IPS DF 19.7 (cell line): ENCODE measurements at regions not wholly inside any gene's neighbourhood (a gene's known extent, or its start where the extent isn't known, plus 50 kb on each side); places are given as distances from the start of the nearest gene placed in this dataset.
"Not testable (repeated sequence)": the region's sequence is repeated elsewhere in the genome, so short reads cannot be mapped to it uniquely, and the experiment has no call there.

Source experiments
- DNase-seq: peaks from one replicate; pipeline ENCODE4 v3.0.0-alpha.2; 2013; ENCODE audit warnings: low read depth, low spot score

DNA sequence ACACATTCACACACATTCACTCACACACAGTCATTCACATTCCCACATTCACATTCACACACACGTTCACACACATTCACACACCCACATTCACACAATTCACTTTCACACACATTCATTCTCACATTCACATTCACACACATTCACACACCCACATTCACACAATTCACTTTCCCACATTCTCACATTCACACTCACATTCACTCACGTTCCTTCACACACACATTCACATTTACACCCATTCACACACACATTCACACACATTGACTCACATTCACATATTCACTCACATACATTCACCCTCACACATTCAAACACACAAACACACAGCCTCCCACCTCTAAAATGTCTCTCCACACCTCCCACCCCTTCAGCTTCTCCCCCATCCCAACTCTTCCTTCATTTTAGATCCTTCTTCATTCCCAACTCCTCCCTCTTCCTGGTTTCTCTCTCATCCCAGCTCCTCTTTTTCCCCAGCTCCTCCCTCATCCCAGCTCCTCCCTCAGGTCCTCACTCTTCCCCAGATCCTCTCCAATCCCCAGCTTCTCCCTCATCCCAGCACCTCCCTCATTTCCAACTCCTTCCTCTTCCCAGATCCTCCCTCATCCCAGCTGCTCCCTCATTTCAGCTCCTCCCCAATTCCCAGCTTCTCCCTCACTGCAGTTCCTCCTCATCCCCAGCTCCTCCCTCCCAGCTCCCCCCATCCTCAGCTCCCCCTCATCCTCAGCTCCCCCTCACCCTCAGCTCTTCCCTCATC lies 111.0 kb downstream of the FAM53A start:
- no peak for DNase-seq

DNA sequence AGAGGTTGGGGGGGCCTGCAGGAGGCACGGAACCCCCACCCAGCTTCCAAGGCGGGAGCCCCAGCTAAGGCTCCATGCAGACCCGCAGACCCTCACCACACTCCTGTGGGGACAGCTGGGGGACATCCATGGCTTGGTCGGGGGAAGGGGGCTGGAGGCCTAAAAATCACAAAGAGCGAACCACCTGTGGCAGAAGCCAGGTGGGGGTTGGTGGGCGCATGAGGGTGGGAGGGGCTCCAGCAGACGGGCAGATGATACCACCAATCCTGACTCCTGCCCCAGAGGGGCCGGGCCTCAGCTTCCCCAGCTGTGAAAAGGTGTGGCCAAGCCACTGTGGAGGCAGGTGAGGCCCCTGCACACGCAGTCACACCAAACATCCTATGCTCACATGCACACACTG lies 111.6 kb downstream of the FAM53A start:
- DNase-seq: no peak

DNA sequence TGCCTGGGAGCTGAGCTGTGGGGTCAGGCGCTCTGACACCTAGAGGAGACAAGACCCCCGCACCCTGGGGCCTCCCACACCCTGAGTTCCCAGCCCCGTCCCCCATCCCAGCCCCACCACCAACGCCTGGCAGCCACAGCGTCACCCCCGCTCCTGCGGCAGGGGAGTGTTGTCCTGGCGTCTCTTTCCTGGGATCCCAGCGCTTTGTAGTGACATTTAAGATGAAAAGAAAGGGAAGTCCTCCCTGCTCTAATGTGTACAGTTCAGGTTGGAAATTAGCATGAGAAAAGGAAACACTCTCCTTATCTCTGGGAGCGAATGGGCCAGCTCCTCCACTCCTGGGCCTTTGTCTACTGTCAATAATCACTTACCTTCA lies 112.1 kb downstream of the FAM53A start:
- DNase-seq: no peak

DNA sequence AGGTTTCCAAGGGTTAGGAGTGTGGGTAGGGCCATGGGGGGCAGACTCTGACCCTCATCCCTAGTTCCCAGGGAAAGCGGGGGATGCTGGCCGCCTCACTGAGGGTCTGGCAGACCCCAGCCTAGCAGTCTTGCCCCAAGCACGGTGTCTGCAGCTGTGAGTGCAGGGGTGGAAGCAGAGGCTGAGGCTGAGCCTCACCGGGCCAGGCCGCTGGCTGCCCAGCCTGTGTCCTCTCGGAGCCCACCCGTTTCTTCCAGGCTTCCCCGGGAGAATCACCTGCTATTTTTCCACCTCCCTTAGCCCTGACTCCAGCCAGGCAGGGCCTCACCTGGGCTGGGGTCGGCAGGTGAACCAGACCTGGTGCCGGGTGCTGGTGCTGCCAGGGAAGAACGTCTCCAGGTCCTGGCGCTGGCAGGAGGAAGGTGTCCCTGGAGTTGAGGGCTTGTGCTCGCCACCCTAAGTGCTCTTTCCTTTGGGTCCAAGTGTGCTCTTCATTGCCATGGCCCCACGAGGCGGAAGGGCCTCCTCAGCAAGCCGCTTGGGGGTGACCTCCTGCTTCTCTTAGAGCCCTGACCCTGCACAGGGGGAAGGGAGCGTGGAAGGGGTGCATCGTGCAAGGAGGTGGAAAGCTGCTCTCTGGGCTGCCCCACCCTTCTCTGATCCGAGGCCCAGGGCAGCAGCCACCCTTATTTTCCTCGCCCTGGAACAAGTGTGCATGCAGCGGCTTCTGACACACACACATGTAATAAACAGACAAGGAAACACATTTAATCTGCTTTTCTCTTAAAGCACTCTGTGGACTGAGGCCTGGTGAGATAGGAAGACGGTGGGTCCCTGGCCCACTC lies 112.7 kb downstream of the FAM53A start:
- DNase-seq: no peak

DNA sequence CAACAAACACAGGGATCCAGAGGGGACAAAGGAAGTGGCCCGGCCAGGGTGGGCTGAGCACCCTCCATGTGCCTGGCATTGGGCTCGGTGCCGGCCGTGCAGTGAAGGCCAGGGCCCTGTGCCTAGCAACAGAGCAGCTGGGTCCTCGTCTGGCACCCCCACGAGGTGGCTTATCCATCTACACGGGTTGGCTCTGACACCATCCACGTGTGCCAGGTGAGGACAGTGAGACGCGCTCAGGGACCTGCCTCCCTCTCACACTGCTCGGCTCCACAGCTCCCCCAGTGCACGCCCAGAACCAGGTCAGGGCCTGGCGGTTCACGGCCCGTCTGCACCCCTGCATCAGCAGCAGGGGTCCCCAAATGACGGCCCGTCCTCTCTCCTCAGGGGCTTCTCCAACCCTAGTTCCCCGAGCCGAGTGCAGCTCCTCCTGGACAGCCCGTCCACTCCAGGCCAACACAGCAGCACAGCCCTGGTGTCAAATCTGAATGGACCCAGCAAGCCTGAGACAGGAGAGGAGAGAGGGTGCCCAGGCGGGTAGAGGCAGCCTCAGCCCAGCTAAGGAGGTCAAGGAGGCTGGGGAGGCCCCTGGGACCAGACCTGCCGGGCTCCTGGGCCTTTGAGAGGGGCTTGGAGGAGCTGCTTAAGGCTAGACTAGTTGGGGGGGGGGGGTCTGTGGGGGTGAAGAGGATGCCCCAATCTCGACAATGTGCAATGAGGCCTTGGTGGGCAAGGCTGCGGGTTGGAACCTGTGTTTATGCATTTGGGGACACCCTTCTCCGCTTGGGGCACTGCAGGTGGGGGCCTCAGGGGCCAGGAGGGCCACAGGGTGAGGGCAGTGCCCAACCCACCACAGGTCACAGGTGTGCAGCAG lies 113.6 kb downstream of the FAM53A start:
- DNase-seq: no peak

DNA sequence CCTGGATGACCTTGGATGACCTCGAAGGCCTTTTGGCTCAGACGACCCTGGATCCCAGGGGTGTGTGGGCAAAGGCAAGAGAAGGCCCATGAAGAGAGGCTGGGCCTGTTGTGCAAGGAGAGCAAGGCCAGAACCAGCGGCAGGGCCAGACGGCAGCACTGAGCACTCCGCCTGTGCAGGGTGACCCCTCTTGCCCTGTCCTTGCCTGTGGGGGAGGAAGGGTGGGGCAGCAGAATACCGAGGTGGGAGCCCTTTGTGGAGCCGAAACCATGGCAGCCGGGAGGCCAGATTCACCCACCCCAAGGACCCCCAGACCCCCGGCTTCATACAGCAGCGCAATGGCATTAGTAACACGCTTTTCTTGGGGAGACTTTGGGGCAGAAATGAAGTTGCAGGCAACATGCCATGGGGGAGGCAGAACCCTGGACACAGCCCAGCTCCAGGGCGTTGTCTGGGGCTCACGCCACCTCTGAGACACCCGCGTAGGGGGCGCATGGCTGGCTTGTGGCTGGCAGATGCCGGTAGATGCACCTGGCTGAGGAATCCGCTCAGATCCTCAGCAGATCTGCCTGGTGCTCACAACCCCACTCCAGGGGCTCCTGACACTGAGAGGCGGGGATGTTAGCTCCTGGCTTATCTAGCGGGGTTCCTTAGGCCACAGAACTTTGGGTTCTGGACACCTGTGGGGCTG lies 114.5 kb downstream of the FAM53A start:
- DNase-seq: no peak

DNA sequence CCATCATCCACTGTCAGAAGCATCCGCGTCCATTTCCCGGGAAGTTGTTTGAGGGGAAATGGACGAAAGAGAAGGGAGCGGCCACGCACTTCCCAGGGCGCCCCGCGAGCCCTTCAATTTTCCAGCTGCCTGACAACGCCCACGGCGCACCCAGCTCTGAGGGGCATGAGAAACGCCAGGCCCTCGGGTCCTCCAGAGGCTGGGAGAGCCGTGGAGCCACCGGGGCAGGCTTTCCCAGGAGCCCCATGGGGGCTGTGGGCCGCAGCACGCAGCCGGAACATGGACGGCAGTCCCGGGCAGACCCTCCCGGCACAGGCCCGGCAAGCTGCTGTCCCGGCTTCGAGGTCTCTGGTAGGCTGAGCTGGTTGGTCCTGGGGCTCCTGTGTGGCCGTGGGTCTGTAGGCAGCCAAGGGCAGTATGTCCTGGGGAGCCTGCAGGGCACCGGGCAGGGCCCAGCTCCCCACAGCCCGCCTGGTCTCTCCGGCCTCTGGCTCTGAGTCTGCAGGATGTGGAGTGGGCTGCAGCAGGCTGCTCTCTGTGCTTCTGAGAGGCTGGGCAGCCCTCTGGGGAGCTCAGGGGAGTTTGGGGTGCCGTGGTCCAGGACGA lies 115.2 kb downstream of the FAM53A start:
- no peak for DNase-seq

DNA sequence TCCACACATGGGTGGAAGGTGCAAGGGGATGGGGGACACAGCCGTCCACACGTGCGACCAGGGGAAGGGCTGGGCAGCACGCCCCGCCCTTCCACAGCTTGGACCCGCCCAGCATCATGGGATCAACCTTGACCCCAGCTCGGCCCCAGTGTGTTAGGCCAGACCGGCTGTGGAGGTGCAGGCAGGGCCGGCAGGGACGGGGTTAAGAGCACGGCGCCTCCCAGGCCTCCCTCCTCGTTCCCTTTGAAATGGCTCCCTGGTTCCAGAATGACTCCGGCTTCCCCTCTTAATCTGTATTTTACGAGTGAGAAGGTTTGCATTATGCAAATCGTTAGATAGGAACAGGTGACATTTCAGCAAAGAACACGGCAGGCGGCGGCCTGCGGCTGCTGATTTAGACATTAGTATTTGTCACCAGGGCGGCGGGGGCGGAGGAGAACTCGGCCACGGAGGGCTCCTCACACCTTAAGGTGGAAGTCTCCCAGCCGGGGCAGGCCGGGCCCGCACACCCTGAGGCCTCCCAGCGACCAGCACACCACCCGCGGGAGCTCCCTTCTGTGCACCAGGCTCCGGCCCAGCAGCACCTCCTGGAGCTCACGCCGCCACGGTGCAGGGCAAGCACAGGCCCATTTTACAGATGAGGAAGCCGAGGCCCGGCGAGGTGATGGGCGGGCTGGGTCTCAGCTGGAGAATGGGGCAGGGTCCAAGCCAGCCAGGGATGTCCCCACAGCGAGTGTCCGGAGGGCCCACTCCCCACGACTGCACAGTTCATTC lies 116.1 kb downstream of the FAM53A start:
- DNase-seq: no peak

DNA sequence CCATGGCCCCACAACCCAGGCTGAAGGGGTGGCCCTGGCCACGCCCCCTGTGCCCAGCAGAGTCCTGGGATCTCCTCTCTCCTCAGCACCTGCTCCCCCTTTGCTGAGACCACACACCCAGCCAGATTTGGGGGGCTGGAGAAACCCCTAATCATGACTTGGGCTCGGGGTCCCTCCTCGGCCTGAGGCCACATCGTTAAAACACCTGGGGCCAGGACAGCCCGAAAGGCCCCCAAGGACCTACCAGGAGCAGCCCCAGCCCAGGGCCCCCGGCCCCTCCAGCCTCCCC lies 116.7 kb downstream of the FAM53A start:
- no peak for DNase-seq

DNA sequence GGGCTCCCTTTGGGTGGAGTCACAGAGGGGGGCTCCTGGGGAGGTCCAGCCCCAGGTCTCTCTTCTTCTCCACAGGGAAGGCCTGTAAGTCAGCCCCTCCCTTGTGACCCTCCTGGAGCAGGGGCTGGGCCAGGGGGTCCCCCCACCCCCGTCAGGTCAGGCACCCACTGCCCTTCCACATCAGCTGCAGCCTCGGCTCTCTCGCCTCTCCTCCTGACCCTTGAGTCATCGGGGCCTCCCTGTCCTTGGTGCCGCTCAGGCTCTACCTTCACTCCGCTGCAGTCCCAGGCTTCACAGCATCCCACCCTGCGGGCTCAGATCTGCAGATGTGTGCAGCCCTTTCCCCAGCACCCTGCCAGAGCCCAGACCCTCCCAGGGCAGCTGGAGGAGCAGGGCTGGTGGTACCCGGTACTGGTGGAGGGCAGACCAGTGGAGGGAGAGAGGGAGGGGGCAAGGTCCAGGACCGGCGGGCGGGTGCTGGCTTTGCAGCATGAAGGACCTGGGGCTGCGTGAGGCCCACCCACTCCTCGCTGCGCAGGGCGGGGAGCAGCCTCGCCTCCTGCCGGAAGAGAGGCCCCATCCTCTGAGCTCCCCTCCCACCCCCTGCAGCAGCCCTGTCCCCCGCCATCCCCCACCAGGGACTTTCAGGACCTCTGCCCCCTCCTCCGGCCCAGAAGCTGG lies 117.1 kb downstream of the FAM53A start:
- no peak for DNase-seq

DNA sequence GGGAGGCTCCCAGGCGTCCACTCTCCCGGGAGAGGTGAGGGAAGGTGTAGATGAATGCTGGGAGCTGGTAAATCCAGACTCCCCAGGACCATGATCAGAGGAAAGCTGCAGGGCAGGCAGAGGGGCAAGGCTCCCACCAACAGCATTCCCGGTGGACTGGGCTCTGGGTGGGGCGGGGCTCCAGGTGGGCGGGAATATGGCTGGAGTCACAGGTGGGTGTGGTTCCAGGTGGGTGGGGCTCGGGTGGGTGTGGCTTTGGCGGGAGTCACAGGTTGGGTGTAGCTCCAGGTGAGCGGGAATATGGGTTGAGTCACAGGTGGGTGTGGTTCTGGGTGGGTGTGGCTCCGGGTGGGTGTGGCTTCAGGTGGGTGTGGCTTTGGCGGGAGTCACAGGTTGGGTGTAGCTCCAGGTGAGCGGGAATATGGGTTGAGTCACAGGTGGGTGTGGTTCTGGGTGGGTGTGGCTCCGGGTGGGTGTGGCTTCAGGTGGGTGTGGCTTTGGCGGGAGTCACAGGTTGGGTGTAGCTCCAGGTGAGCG lies 117.7 kb downstream of the FAM53A start:
- DNase-seq: not testable (repeated sequence)

DNA sequence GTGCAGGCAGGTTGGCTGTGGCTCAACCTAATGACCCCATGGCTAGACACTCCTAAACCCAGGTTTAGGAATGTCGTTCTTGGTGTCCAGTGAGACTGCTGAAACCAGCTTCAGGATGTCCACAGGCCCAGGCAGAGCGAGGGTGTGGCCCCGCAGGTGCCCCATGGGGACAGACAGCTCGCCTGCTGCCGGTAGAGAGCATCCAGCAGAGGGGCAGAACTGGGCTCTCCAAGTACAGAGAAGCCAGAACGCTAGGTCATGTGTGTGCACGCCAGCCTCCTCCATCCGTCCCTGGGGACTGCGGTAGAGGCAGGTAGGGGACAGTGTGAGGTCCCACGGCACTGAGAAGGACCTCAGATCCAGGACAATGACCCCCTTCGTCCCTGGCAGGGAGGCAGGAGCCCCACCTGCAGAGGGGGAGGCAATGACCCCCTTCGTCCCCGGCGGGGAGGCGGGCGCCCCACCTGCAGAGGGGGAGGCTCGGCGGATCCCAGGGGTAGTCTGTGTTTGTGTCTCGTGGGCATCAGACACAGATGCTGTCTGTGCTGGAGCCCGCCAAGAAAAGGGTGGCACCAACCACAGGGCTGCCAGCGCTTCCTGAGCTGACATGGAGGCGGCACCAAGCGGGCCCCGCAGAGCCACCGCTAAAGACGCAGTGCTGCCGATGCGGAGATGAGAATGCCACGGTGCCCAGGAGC lies 118.4 kb downstream of the FAM53A start:
- DNase-seq: no peak

DNA sequence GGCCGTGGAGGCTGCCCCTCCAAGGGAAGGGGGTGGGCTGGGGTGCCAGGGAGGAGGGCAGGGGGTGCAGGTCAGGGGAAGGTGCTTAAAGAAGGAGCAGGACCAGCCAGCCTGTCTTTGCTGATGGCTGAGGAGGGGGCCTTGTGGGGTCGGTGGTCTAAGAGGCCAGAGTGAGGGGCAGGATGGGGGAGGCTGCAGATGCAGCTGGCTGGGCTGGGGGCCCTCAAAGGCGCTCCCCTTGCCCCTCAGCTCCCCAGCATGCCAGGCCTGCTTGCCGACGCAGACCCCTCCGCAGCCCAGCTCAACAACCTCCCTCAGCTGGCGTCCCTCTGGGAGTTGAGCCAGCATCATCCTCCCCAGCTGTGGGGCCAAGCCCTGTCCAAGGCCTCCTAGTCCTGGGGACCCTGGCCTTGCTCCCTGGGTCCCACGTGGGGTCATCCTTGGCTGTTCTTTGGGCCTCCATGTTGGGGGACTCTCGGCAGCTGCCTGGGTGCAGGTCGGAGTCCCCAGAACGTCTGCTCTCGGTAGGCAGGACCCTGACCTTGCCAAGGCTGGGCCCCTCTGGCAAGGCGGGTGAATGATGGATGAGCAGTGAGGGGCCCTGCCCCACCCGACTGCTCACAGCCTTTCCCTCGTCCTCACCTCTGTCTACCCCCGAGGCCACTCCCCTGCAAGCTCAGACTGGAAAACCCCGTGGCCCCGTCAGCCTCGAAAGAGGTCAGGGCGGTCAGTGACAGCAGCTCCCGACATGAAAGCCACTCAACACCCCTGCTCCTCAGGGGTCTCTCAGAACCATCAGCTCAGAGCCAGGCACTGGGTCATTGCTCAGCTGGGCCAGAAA lies 119.4 kb downstream of the FAM53A start:
- DNase-seq: no peak

DNA sequence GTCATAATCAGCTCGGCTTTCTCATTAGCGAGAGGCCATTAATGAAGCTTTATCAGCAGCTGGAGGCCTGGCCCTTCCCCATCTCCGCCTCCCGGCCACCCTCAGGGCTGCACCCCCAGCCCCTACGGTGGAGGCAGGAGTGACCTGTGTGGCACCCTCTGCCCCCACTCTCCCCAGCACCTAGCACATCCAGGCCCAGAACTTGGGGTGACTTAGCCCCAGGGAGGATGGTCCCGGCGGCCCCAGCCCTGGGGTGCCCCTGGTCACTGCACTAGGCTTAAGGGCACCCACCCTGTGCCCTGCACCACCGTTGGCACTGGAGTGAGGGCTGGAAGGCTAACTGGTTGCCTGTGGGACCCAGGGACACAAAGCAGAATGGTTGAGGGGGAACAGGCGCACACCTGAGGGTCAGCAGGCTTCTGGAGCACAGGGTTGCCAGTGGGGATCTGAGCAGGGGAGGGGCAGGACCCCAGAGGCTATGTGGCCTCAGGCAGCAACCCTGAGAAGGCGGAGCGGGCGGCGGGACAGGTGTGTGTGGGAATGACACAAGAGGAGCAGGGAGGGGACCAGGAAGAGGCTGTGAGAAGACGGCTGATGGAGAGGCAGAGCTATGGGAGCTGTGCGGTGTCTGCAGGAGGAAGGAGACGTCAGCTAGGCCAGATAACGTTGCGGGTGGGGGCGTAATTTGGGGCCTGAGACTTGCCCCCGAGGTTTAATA lies 120.2 kb downstream of the FAM53A start:
- no peak for DNase-seq

DNA sequence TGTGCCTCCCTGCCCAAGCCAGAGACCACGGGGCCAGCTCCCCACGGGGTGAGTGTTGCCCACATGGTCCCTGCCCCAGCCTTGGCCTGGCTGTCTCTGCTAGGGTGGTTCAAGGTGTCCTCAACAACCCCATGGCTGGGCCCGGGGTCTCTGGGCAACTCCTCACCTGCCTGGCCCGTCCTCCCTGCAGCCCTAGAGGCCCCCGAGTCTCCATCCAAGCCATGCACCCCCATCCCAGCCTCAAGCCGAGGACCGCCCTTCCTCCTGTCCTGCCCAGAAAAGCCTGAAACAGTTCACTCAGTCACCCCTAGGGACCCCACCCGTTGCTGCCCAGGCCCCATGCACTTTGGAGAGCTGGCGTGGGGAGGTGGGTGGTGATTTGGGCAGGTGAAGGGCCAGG lies 120.9 kb downstream of the FAM53A start:
- DNase-seq: no peak

DNA sequence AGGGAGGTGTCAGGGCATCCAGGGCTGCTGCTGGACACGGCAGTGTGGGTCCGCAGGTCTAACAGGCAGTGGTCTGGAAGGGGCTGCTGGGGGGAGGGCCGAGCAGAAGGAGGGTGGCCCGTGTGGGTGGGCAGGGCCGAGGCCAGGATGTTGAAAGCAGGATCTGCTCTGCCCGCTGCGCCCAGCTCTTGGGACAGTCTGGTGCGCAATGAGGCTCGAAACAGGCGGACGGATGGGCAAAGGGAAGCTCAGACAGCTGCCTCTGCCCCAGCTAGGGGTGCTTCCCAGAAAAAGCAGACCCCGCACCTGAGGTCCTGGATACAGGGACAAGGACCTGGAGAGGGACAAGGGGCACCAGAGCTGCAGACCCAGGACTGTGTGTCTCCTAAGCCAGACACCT lies 121.3 kb downstream of the FAM53A start:
- DNase-seq: no peak

DNA sequence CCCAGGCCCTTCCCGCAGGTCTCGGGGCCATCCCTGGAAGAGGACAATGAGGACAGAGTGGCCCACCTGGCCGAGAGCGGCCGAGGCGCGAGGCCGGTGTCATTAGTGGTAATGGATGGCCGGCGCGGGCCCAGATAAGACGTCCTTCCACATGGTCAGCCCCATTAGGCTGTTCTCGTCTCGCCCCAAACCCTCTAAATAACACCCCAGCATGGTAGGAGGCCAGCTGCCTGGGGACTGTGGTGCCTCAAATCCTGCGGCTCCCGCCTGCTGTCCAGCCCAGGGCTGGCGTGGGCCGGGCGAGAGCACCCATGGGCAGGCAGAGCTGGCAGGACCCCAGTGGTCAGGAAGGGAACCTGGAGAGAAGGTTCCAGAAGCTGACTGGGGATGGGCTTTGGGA lies 121.7 kb downstream of the FAM53A start:
- no peak for DNase-seq
